A549 (cell line): ENCODE measurements at regions not wholly inside any gene's neighbourhood (a gene's known extent, or its start where the extent isn't known, plus 50 kb on each side); places are given as distances from the start of the nearest gene placed in this dataset.

Experiments
- CTCF ChIP-seq: fragments of >200 bp; sonication (Bioruptor Twin); formaldehyde crosslinking; IDR thresholded peaks from 3 replicates; pipeline ENCODE4 v1.5.1; 2016
- KDM1A ChIP-seq: fragments of 200-600 bp; sonication (generic); IDR thresholded peaks from 2 replicates; pipeline ENCODE4 v1.6.1; 2016; ENCODE audit warnings: low read depth, mild to moderate bottlenecking
- REST ChIP-seq: fragments of 200-600 bp; sonication (generic); IDR thresholded peaks from 2 replicates; pipeline ENCODE4 v1.6.1; 2016; ENCODE audit warnings: antibody characterized with exemption, mild to moderate bottlenecking, moderate library complexity

- no peak for TF ChIP-seq CTCF
- TF ChIP-seq REST = no peak
- no peak for TF ChIP-seq KDM1A
Measured at GRCh38 chr9:95785209-95785608, 90.3 kb upstream of the ERCC6L2 start.
